IMR-90 (cell line): ENCODE measurements at regions not wholly inside any gene's neighbourhood (a gene's known extent, or its start where the extent isn't known, plus 50 kb on each side); places are given as distances from the start of the nearest gene placed in this dataset.

Experiments used
- ATAC-seq: fragments of 200-7000 bp; cut with Tn5 transposase; 2 replicates; pipeline ENCODE4 v1.9.1; 2020; ENCODE audit warnings: low read depth, mild to moderate bottlenecking, moderate library complexity
- BruUV-seq: library from RNA; stranded (reverse); fragments of 400-500 nt; replicated peaks from 2 replicates; lab custom pipeline; 2021; lab: Mats Ljungman, UMichigan
- CTCF ChIA-PET: fragments of 300-600 bp; formaldehyde crosslinking; extraction: SDS; loops from one replicate; lab custom pipeline; 2021; ENCODE audit warnings: antibody characterized with exemption; lab: Yijun Ruan, JAX
- POLR2A ChIA-PET: fragments of 300-600 bp; sonication (Branson Sonifier 250); formaldehyde crosslinking; loops from one replicate; lab custom pipeline; 2022; ENCODE audit warnings: antibody characterized with exemption; ENCODE audit not compliant: unreplicated experiment; lab: Charles Lee
- DNase-seq: peaks from one replicate; pipeline ENCODE4 v3.0.0; 2013
- H2AFZ ChIP-seq: replicated peaks from 2 replicates; pipeline ENCODE3; 2013; ENCODE audit warnings: low read length, mild to moderate bottlenecking; ENCODE audit not compliant: poor library complexity
- H2AK5ac ChIP-seq: 2 replicates; pipeline ENCODE4 v1.6.1; 2013; ENCODE audit warnings: low read depth, low read length, inconsistent platforms
- H2AK9ac ChIP-seq: replicated peaks from 2 replicates; pipeline ENCODE3; 2013; ENCODE audit warnings: mild to moderate bottlenecking, low read depth, low read length, moderate library complexity; ENCODE audit not compliant: poor library complexity
- H2BK120ac ChIP-seq: 2 replicates; pipeline ENCODE4 v1.6.1; 2013; ENCODE audit warnings: low read depth, low read length, inconsistent platforms
- H2BK15ac ChIP-seq: 3 replicates; pipeline ENCODE4 v1.6.1; 2013; ENCODE audit warnings: low read depth, low read length, inconsistent platforms
- H2BK20ac ChIP-seq: 2 replicates; pipeline ENCODE4 v1.6.1; 2013; ENCODE audit warnings: low read depth, mild to moderate bottlenecking, inconsistent platforms, low read length, moderate library complexity
- H2BK5ac ChIP-seq: 2 replicates; pipeline ENCODE4 v1.6.1; 2013; ENCODE audit warnings: mild to moderate bottlenecking, low read depth, low read length, inconsistent platforms; ENCODE audit not compliant: poor library complexity, severe bottlenecking
- H3K14ac ChIP-seq: replicated peaks from 2 replicates; pipeline ENCODE4 v1.6.1; 2013; ENCODE audit warnings: low read depth, low read length, inconsistent platforms
- H3K18ac ChIP-seq: 2 replicates; pipeline ENCODE4 v1.6.1; 2013; ENCODE audit warnings: low read depth, low read length, control low read depth
- H3K23ac ChIP-seq: 2 replicates; pipeline ENCODE4 v1.6.1; 2013; ENCODE audit warnings: low read depth, low read length, inconsistent platforms
- H3K27ac ChIP-seq: 2 replicates; pipeline ENCODE4 v1.5.1; 2013; ENCODE audit warnings: mild to moderate bottlenecking, control low read depth, low read length; ENCODE audit not compliant: insufficient read depth
- H3K27me3 ChIP-seq: 2 replicates; pipeline ENCODE4 v1.6.1; 2013; ENCODE audit warnings: low read length; ENCODE audit not compliant: control insufficient read depth, insufficient read depth
- H3K36me3 ChIP-seq: 2 replicates; pipeline ENCODE4 v1.6.1; 2013; ENCODE audit warnings: low read length, mixed read lengths; ENCODE audit not compliant: control insufficient read depth, insufficient read depth
- H3K4ac ChIP-seq: 2 replicates; pipeline ENCODE4 v1.6.1; 2013; ENCODE audit warnings: low read depth, low read length, inconsistent platforms
- H3K4me1 ChIP-seq: 2 replicates; pipeline ENCODE4 v1.6.1; 2013; ENCODE audit warnings: low read length, mixed read lengths; ENCODE audit not compliant: control insufficient read depth, insufficient read depth
- H3K4me2 ChIP-seq: 2 replicates; pipeline ENCODE4 v1.6.1; 2013; ENCODE audit warnings: low read depth, mild to moderate bottlenecking, control low read depth, low read length, moderate library complexity
- H3K4me3 ChIP-seq: 2 replicates; pipeline ENCODE4 v1.5.1; 2013; ENCODE audit warnings: low read depth, mild to moderate bottlenecking, control low read depth, low read length, moderate library complexity; ENCODE audit not compliant: insufficient read depth
- H3K56ac ChIP-seq: 2 replicates; pipeline ENCODE4 v1.6.1; 2013; ENCODE audit warnings: low read length, inconsistent platforms; ENCODE audit not compliant: insufficient read depth; ENCODE audit errors: extremely low read depth
- H3K79me1 ChIP-seq, 2 experiments: 2 replicates each; pipeline ENCODE4 v1.6.1; 2013; ENCODE audit warnings: low read length in 2 of 2, inconsistent platforms in 1 of 2, low read depth in 1 of 2
- H3K9ac ChIP-seq: 2 replicates; pipeline ENCODE4 v1.6.1; 2013; ENCODE audit warnings: low read depth, low read length, control low read depth
- H3K9me1 ChIP-seq: 2 replicates; pipeline ENCODE4 v1.6.1; 2013; ENCODE audit warnings: low read length, inconsistent platforms; ENCODE audit not compliant: insufficient read depth
- H3K9me3 ChIP-seq: 2 replicates; pipeline ENCODE4 v1.6.1; 2013; ENCODE audit warnings: low read length; ENCODE audit not compliant: control insufficient read depth, insufficient read depth
- H4K20me1 ChIP-seq: 2 replicates; pipeline ENCODE4 v1.6.1; 2013; ENCODE audit warnings: low read length, inconsistent platforms; ENCODE audit not compliant: insufficient read depth
- H4K5ac ChIP-seq: 2 replicates; pipeline ENCODE4 v1.6.1; 2013; ENCODE audit warnings: mild to moderate bottlenecking, low read depth, low read length, control low read depth
- H4K8ac ChIP-seq, 2 experiments: 2 replicates each; pipeline ENCODE4 v1.6.1; 2013; ENCODE audit warnings: low read depth in 2 of 2, low read length in 2 of 2, control low read depth in 1 of 2, inconsistent platforms in 1 of 2
- H4K91ac ChIP-seq: 2 replicates; pipeline ENCODE4 v1.6.1; 2013; ENCODE audit warnings: low read depth, low read length, inconsistent platforms; ENCODE audit not compliant: insufficient read depth
- BHLHE40 ChIP-seq: fragments of 150-350 bp; IDR thresholded peaks from 2 replicates; pipeline ENCODE4 v1.6.1; 2016; ENCODE audit warnings: mild to moderate bottlenecking, low read depth, low read length
- CEBPB ChIP-seq: IDR thresholded peaks from 2 replicates; pipeline ENCODE4 v1.6.1; 2012; ENCODE audit warnings: low read depth, low read length, improper control_type of control experiment
- CHD1 ChIP-seq: IDR thresholded peaks from 2 replicates; pipeline ENCODE4 v1.6.1; 2012; ENCODE audit warnings: low read depth, low read length, improper control_type of control experiment
- CTCF ChIP-seq: conservative IDR thresholded peaks from 2 replicates; pipeline ENCODE4 v1.5.1; 2012; ENCODE audit warnings: mild to moderate bottlenecking, low read depth, low read length, improper control_type of control experiment
- ELK1 ChIP-seq: fragments of 150-350 bp; IDR thresholded peaks from 2 replicates; pipeline ENCODE4 v1.6.1; 2016; ENCODE audit warnings: low read depth, mild to moderate bottlenecking, low read length, moderate library complexity, borderline replicate concordance
- FOS ChIP-seq: fragments of 150-350 bp; IDR thresholded peaks from 2 replicates; pipeline ENCODE4 v1.6.1; 2016; ENCODE audit warnings: low read depth, low read length
- MAFK ChIP-seq: IDR thresholded peaks from 2 replicates; pipeline ENCODE4 v1.6.1; 2012; ENCODE audit warnings: low read depth, low read length, improper control_type of control experiment
- MAZ ChIP-seq: IDR thresholded peaks from 2 replicates; pipeline ENCODE4 v1.6.1; 2012; ENCODE audit warnings: low read depth, mild to moderate bottlenecking, low read length, improper control_type of control experiment, moderate library complexity, borderline replicate concordance
- MXI1 ChIP-seq: IDR thresholded peaks from 2 replicates; pipeline ENCODE4 v1.6.1; 2012; ENCODE audit warnings: low read depth, mild to moderate bottlenecking, low read length, moderate library complexity, borderline replicate concordance
- NFE2L2 ChIP-seq: fragments of 150-350 bp; IDR thresholded peaks from 2 replicates; pipeline ENCODE4 v1.6.1; 2016; ENCODE audit warnings: low read depth, mild to moderate bottlenecking, low read length
- POLR2A ChIP-seq: IDR thresholded peaks from 2 replicates; pipeline ENCODE4 v1.6.1; 2012; ENCODE audit warnings: mild to moderate bottlenecking, low read depth, low read length
- RAD21 ChIP-seq: IDR thresholded peaks from 2 replicates; pipeline ENCODE4 v1.6.1; 2012; ENCODE audit warnings: low read length, improper control_type of control experiment
- RCOR1 ChIP-seq: IDR thresholded peaks from 2 replicates; pipeline ENCODE4 v1.6.1; 2012; ENCODE audit warnings: mild to moderate bottlenecking, low read length, improper control_type of control experiment; ENCODE audit not compliant: insufficient replicate concordance
- RFX5 ChIP-seq: IDR thresholded peaks from 2 replicates; pipeline ENCODE4 v1.8.0; 2012; ENCODE audit warnings: low read depth, mild to moderate bottlenecking, low read length, moderate library complexity
- SMC3 ChIP-seq: fragments of 150-350 bp; IDR thresholded peaks from 2 replicates; pipeline ENCODE4 v1.6.1; 2016; ENCODE audit warnings: low read depth, mild to moderate bottlenecking, antibody characterized with exemption, low read length, moderate library complexity
- USF2 ChIP-seq: fragments of 150-350 bp; IDR thresholded peaks from 2 replicates; pipeline ENCODE4 v1.6.1; 2017; ENCODE audit warnings: mild to moderate bottlenecking, antibody characterized with exemption, low read length, low read depth
- WGBS, 2 experiments: methylation state at CpG; one replicate each; pipeline versions ENCODE4 v1.1.5 to v1.1.7; 2013; ENCODE audit warnings: missing lambda C conversion rate in 2 of 2; ENCODE audit not compliant: insufficient read length in 1 of 2; ENCODE audit errors: extremely low coverage in 2 of 2; 5-methylcytosine and 5-hydroxymethylcytosine counted together
- dilution Hi-C: fragments of 300-500 bp; cut with HindIII; formaldehyde crosslinking; loops from one replicate; pipeline ENCODE4 v1.14.3; 2018; ENCODE audit warnings: low sequenced_read_pairs; ENCODE audit not compliant: unreplicated experiment
- in situ Hi-C: fragments of 300-500 bp; cut with MboI; formaldehyde crosslinking; loops from 3 replicates; pipeline ENCODE4 v1.14.3; 2019; ENCODE audit warnings: low sequenced_read_pairs, inconsistent platforms, mixed read lengths
- intact Hi-C: fragments of 100-400 bp; cut with micrococcal nuclease; formaldehyde crosslinking; loops from 2 replicates; pipeline ENCODE4 v1.10.0; 2022

- no peak overlapping the region for H3K4ac ChIP-seq
- CTCF ChIA-PET, result no interaction called here
- in situ Hi-C loops, result no loop called here
- no TSS peak for BruUV-seq
- no peak overlapping the region for H2AK5ac ChIP-seq
- no peaks in the 10 kb centered on the region; the same call in 1 of the 2 replicates for H3K9me3 ChIP-seq
- intact Hi-C loops, result no loop called here
- DNase-seq (no peak), ATAC-seq (no peak)
- no peaks in the 10 kb centered on the region for H3K9me1 ChIP-seq
- no peak overlapping the region for H3K4me3 ChIP-seq
- no peak overlapping the region for H3K9ac ChIP-seq
- H3K79me1 ChIP-seq, result no peaks in the 10 kb centered on the region
- no peak overlapping the region for H3K23ac ChIP-seq
- H3K56ac ChIP-seq, result no peak overlapping the region
- H2BK20ac ChIP-seq, result no peak overlapping the region
- dilution Hi-C loops, result no loop called here
- H4K20me1 ChIP-seq, result no peaks in the 10 kb centered on the region
- no peak overlapping the region for H4K8ac ChIP-seq
- no peak overlapping the region for H2AK9ac ChIP-seq
- H3K27ac ChIP-seq, result no peak overlapping the region
- H2BK120ac ChIP-seq, result no peak overlapping the region
- no peak overlapping the region for H3K18ac ChIP-seq
- H3K4me1 ChIP-seq, result no peaks in the 10 kb centered on the region
- POLR2A ChIA-PET, result no interaction called here
- H2AFZ ChIP-seq, result no peak overlapping the region
- no peak overlapping the region for H3K14ac ChIP-seq
- no peaks in the 10 kb centered on the region for H3K27me3 ChIP-seq
- no peak overlapping the region for H4K91ac ChIP-seq
- H2BK5ac ChIP-seq, result no peak overlapping the region
- no peaks in the 10 kb centered on the region for H3K36me3 ChIP-seq
- no peak overlapping the region for H4K5ac ChIP-seq
- WGBS, 2 experiments, result no CpG with 5 or more reads among the region's 1 CpG
- no peak overlapping the region for H2BK15ac ChIP-seq
- H3K4me2 ChIP-seq, result no peak overlapping the region
- TF ChIP-seq USF2, result no peak
- no peak for TF ChIP-seq SMC3
- no peak for TF ChIP-seq MAZ
- TF ChIP-seq CHD1, result no peak
- TF ChIP-seq FOS, result no peak
- no peak for TF ChIP-seq MAFK
- no peak for TF ChIP-seq BHLHE40
- no peak for TF ChIP-seq RCOR1
- no peak for TF ChIP-seq NFE2L2
- TF ChIP-seq RAD21, result no peak
- no peak for TF ChIP-seq POLR2A
- TF ChIP-seq CEBPB, result no peak
- no peak for TF ChIP-seq RFX5
- no peak for TF ChIP-seq CTCF
- no peak for TF ChIP-seq ELK1
- no peak for TF ChIP-seq MXI1
These were observed 628.3 kb upstream of the EPHA5 start for GRCh38 chr4:66298569-66298968.
